Naive thymus-derived CD4-positive, alpha-beta T cell (primary cell): ENCODE measurements at regions not wholly inside any gene's neighbourhood (a gene's known extent, or its start where the extent isn't known, plus 50 kb on each side); places are given as distances from the start of the nearest gene placed in this dataset.

ENCODE experiments used
- ATAC-seq: fragments of 150-1000 bp; cut with Tn5 transposase; 2 replicates; pipeline ENCODE4 v1.10.0; 2021; ENCODE audit warnings: mild to moderate bottlenecking, moderate library complexity
- CTCF ChIA-PET: fragments of 350-600 bp; sonication (Branson Sonifier 250); formaldehyde crosslinking; loops from one replicate; lab custom pipeline; 2021; ENCODE audit warnings: antibody characterized with exemption; lab: Charles Lee
- POLR2A ChIA-PET: fragments of 350-600 bp; sonication (Branson Sonifier 250); formaldehyde crosslinking; loops from one replicate; lab custom pipeline; 2021; ENCODE audit warnings: antibody characterized with exemption, inconsistent platforms; lab: Charles Lee
- DNase-seq, 9 donors: peaks; one replicate each; pipeline versions ENCODE4 v3.0.0 to v3.0.0-alpha.2; 2020 to 2022; ENCODE audit warnings: mixed read lengths in 1 of 9
- H3K27ac ChIP-seq: one replicate; pipeline ENCODE4 v1.7.0; 2013; ENCODE audit warnings: mild to moderate bottlenecking, low read depth, low read length, moderate library complexity
- H3K27me3 ChIP-seq, 2 donors: one replicate each; pipeline ENCODE4 v1.7.0; 2013; ENCODE audit warnings: low read length in 2 of 2, mild to moderate bottlenecking in 2 of 2, moderate library complexity in 2 of 2; ENCODE audit not compliant: control insufficient read depth in 2 of 2, insufficient read depth in 2 of 2
- H3K36me3 ChIP-seq, 3 experiments: 1 replicate in 2 of 3; 2 replicates in 1 of 3; pipeline ENCODE4 v1.7.0; 2013; ENCODE audit warnings: low read length in 3 of 3, mild to moderate bottlenecking in 3 of 3, moderate library complexity in 1 of 3; ENCODE audit not compliant: insufficient read depth in 3 of 3, control insufficient read depth in 2 of 3
- H3K4me1 ChIP-seq, 2 donors: one replicate each; pipeline ENCODE4 v1.7.0; 2013; ENCODE audit warnings: low read length in 2 of 2, mild to moderate bottlenecking in 2 of 2, moderate library complexity in 1 of 2; ENCODE audit not compliant: control insufficient read depth in 2 of 2, insufficient read depth in 2 of 2
- H3K4me3 ChIP-seq: 2 replicates; pipeline ENCODE4 v1.7.0; 2013; ENCODE audit warnings: mild to moderate bottlenecking, low read length
- H3K9me3 ChIP-seq, 3 experiments: 1 replicate in 2 of 3; 2 replicates in 1 of 3; pipeline ENCODE4 v1.7.0; 2013; ENCODE audit warnings: low read length in 3 of 3; ENCODE audit not compliant: control insufficient read depth in 2 of 3
- H3K27ac Mint-ChIP-seq, 9 donors: one replicate each; pipeline ENCODE4 v1.8.0; 2020 to 2022; ENCODE audit warnings: mixed read lengths in 9 of 9, mild to moderate bottlenecking in 8 of 9, moderate library complexity in 5 of 9, inconsistent platforms in 2 of 9
- H3K27me3 Mint-ChIP-seq, 5 donors: one replicate each; pipeline ENCODE4 v1.8.0; 2021 to 2022; ENCODE audit warnings: mixed read lengths in 5 of 5, mild to moderate bottlenecking in 1 of 5
- H3K36me3 Mint-ChIP-seq, 5 donors: one replicate each; pipeline ENCODE4 v1.8.0; 2020 to 2022; ENCODE audit warnings: mixed read lengths in 5 of 5, mild to moderate bottlenecking in 3 of 5, inconsistent platforms in 1 of 5
- H3K4me1 Mint-ChIP-seq, 7 donors: one replicate each; pipeline ENCODE4 v1.8.0; 2020 to 2022; ENCODE audit warnings: mixed read lengths in 7 of 7, mild to moderate bottlenecking in 3 of 7, inconsistent platforms in 1 of 7
- H3K4me3 Mint-ChIP-seq, 10 donors: one replicate each; pipeline ENCODE4 v1.8.0; 2020 to 2022; ENCODE audit warnings: mild to moderate bottlenecking in 10 of 10, mixed read lengths in 10 of 10, moderate library complexity in 6 of 10, inconsistent platforms in 2 of 10
- H3K9me3 Mint-ChIP-seq, 11 donors: one replicate each; pipeline ENCODE4 v1.8.0; 2020 to 2022; ENCODE audit warnings: mixed read lengths in 11 of 11, mild to moderate bottlenecking in 4 of 11, inconsistent platforms in 1 of 11, moderate library complexity in 1 of 11
- intact Hi-C, 2 donors: fragments of 100-400 bp; cut with micrococcal nuclease; formaldehyde crosslinking; loops; one replicate each; pipeline ENCODE4 v1.15.1; 2023

GRCh38 chr12:13686260-13686659, 295.1 kb downstream of the GRIN2B start:
- Mint-ChIP-seq H3K9me3 (peaks cover 0 to 7% (median 0%) of the 10 kb centered on the region in 11 donors), H3K27me3 (peaks cover 0 to 13% (median under 1%) of the 10 kb centered on the region in 5 donors), H3K4me3 (no peak overlapping the region), H3K4me1 (no peaks in the 10 kb centered on the region), H3K36me3 (no peaks in the 10 kb centered on the region), H3K27ac (no peak overlapping the region)
- CTCF ChIA-PET, result no interaction called here
- Histone ChIP-seq H3K27ac (no peak overlapping the region), H3K9me3 (no peaks in the 10 kb centered on the region), H3K4me3 (no peak overlapping the region), H3K36me3 (no peaks in the 10 kb centered on the region), H3K27me3 (no peaks in the 10 kb centered on the region), H3K4me1 (no peaks in the 10 kb centered on the region)
- POLR2A ChIA-PET, result no interaction called here
- DNase-seq (no peak), ATAC-seq (no peak)
- intact Hi-C loops, result no loop called here

GRCh38 chr12:13680916-13681315, 300.5 kb downstream of the GRIN2B start:
- ATAC-seq (no peak), DNase-seq (no peak)
- Mint-ChIP-seq H3K36me3 (no peaks in the 10 kb centered on the region), H3K27ac (no peak overlapping the region), H3K4me1 (no peaks in the 10 kb centered on the region), H3K27me3 (peaks cover 0 to 11% (median 0%) of the 10 kb centered on the region in 5 donors), H3K4me3 (no peak overlapping the region), H3K9me3 (peaks cover 0 to 2% (median 0%) of the 10 kb centered on the region in 11 donors)
- POLR2A ChIA-PET, result no interaction called here
- Histone ChIP-seq H3K9me3 (no peaks in the 10 kb centered on the region), H3K27ac (no peak overlapping the region), H3K36me3 (no peaks in the 10 kb centered on the region), H3K4me3 (no peak overlapping the region), H3K27me3 (no peaks in the 10 kb centered on the region), H3K4me1 (no peaks in the 10 kb centered on the region)
- CTCF ChIA-PET, result interaction anchor here (0.8 kb wide), 1 partner anchor 15 kb away, joined by 3 read pairs; no protein-coding TSS in a partner anchor
- intact Hi-C loops, result no loop called here

DNA sequence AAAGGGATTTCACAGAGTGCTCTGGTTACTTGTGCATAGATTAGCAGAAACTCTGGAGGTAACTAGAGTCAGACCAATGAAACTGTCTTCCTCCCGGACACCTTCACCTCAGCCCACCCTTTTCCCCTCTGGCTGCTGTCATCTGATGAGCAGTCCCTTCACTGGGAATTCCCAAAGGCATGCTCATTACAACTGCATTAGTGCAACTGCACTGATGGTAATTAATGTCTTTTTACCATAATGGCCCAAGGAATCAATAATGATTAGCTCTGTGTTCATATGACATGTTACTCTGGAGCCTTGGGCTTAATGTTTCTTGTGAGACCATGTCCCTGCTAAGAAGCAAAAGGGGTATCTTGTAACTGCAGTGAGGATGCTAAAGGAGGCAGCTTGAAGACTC, 304.5 kb downstream of the GRIN2B start:
- ATAC-seq, result no peak
- Histone ChIP-seq H3K27me3 (no peaks in the 10 kb centered on the region), H3K4me1 (no peaks in the 10 kb centered on the region), H3K36me3 (no peaks in the 10 kb centered on the region), H3K4me3 (no peak overlapping the region), H3K9me3 (no peaks in the 10 kb centered on the region), H3K27ac (no peak overlapping the region)
- Mint-ChIP-seq H3K4me1 (no peaks in the 10 kb centered on the region), H3K4me3 (no peak overlapping the region), H3K9me3 (peaks cover 0 to 2% (median 0%) of the 10 kb centered on the region in 11 donors), H3K27me3 (peaks cover 0 to 18% (median 2%) of the 10 kb centered on the region in 5 donors), H3K36me3 (no peaks in the 10 kb centered on the region), H3K27ac (no peak overlapping the region)
- ChIA-PET POLR2A (no interaction called here), CTCF (no interaction called here)
- DNase-seq, result no peak
- intact Hi-C loops, result no loop called here

- no peak for DNase-seq
- intact Hi-C loops, result no loop called here
- no peak overlapping the region for H3K4me3 Mint-ChIP-seq
- no peak overlapping the region for H3K27ac Mint-ChIP-seq
- peaks cover 0 to 41% (median 24%) of the 10 kb centered on the region in 5 donors for H3K27me3 Mint-ChIP-seq
- H3K27ac ChIP-seq, result no peak overlapping the region
- peaks cover 0 to 4% (median 0%) of the 10 kb centered on the region in 11 donors for H3K9me3 Mint-ChIP-seq
- H3K36me3 ChIP-seq, result no peaks in the 10 kb centered on the region
- H3K4me1 Mint-ChIP-seq, result no peaks in the 10 kb centered on the region
- POLR2A ChIA-PET, result no interaction called here
- CTCF ChIA-PET, result no interaction called here
- no peaks in the 10 kb centered on the region for H3K4me1 ChIP-seq
- no peaks in the 10 kb centered on the region for H3K36me3 Mint-ChIP-seq
- no peak overlapping the region for H3K4me3 ChIP-seq
- no peak for ATAC-seq
- H3K9me3 ChIP-seq, result no peaks in the 10 kb centered on the region
- peaks cover 0 to 3% of the 10 kb centered on the region in 2 donors for H3K27me3 ChIP-seq
Observed at GRCh38 chr12:13670285-13670866, 311.0 kb downstream of the GRIN2B start.

DNA sequence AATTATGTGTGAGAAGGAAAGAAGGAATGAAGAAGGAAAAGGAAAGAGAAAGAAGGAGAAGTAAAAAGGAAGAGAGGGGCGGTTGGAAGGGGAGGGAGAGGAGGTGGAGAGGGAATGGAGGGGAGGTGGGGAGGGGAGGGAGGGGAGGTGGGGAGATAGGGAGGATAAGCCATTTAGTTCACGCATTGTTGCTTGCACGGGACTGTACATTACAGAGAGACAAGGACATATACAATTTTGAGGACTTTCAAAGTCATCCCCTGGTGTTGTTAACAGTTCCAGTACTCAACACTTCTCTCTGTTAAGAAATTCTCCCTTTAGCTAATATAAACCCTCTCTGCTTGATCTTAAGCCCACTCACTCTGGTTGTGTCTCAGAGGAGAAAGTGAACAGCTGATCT, 312.5 kb downstream of the GRIN2B start:
- no peak for DNase-seq
- Mint-ChIP-seq H3K4me1 (no peaks in the 10 kb centered on the region), H3K27ac (no peak overlapping the region), H3K36me3 (no peaks in the 10 kb centered on the region), H3K27me3 (peaks cover 2 to 47% (median 24%) of the 10 kb centered on the region in 5 donors), H3K9me3 (peaks cover 0 to 4% (median 0%) of the 10 kb centered on the region in 11 donors), H3K4me3 (no peak overlapping the region)
- Histone ChIP-seq H3K4me3 (no peak overlapping the region), H3K27ac (no peak overlapping the region), H3K9me3 (no peaks in the 10 kb centered on the region), H3K4me1 (no peaks in the 10 kb centered on the region), H3K36me3 (no peaks in the 10 kb centered on the region), H3K27me3 (peaks cover 0 to 3% of the 10 kb centered on the region in 2 donors)
- ChIA-PET POLR2A (no interaction called here), CTCF (no interaction called here)
- no peak for ATAC-seq
- intact Hi-C loops, result no loop called here

DNA sequence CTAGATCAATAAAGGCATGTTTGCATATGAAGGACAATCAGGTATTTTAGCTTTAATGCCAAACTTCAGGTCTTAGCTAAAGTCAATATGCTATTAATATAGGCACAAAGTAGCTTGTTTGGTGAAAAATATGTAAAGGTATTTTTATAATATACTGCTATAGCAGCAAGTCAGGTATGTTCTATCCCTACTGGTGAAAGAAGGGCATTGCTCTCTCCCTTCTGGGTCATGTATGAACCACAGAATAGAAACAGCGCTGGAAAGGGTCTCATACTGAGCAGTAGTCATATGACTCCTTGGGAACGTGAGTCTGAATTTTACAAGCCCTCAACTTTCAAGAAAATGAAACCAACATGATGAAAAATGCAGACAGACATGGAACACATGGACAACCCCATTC, 314.6 kb downstream of the GRIN2B start:
- ATAC-seq (no peak), DNase-seq (no peak)
- H3K4me1 ChIP-seq, result no peaks in the 10 kb centered on the region
- Mint-ChIP-seq H3K4me1 (no peaks in the 10 kb centered on the region), H3K4me3 (no peak overlapping the region), H3K27me3 (peaks cover 2 to 46% (median 23%) of the 10 kb centered on the region in 5 donors), H3K36me3 (no peaks in the 10 kb centered on the region), H3K9me3 (peaks cover 0 to 4% (median 0%) of the 10 kb centered on the region in 11 donors), H3K27ac (no peak overlapping the region)
- intact Hi-C loops, result no loop called here
- H3K27ac ChIP-seq, result no peak overlapping the region
- H3K36me3 ChIP-seq, result no peaks in the 10 kb centered on the region
- H3K9me3 ChIP-seq, result no peaks in the 10 kb centered on the region
- H3K27me3 ChIP-seq, result peaks cover 0 to 3% of the 10 kb centered on the region in 2 donors
- H3K4me3 ChIP-seq, result no peak overlapping the region
- POLR2A ChIA-PET, result no interaction called here
- CTCF ChIA-PET, result no interaction called here
